ENCODE measurements at regions not wholly inside any gene's neighbourhood (a gene's known extent, or its start where the extent isn't known, plus 50 kb on each side); places are given as distances from the start of the nearest gene placed in this dataset.

GRCh38 chr1:38555130-38555529, 304.4 kb downstream of the RRAGC start:
- no peak for TF ChIP-seq CTCF (conservative IDR thresholded peaks at IDR 0.05; ENCODE audit: low read depth in 2 of 2)
- no peak for TF ChIP-seq REST (IDR thresholded peaks at IDR 0.05; ENCODE audit: unreplicated experiment)
- TF ChIP-seq ETS1 (IDR thresholded peaks at IDR 0.05), result no peak
- no peak for TF ChIP-seq POLR2AphosphoS5 (IDR thresholded peaks at IDR 0.05; ENCODE audit: low read depth)
- no peak for TF ChIP-seq EZH2phosphoT487 (IDR thresholded peaks at IDR 0.05; ENCODE audit: unreplicated experiment)
- TF ChIP-seq EZH2 (IDR thresholded peaks at IDR 0.05; ENCODE audit: low read depth, unreplicated experiment), result no peak
- TF ChIP-seq NANOG (IDR thresholded peaks at IDR 0.05; ENCODE audit: borderline replicate concordance), result no peak
- no peak for TF ChIP-seq CREB1 (CRISPR knock-in tag; IDR thresholded peaks at IDR 0.05; ENCODE audit: low read depth)
- no peak for TF ChIP-seq STAT1 (IDR thresholded peaks at IDR 0.05; ENCODE audit: unreplicated experiment)
- no peak for TF ChIP-seq JUNB (IDR thresholded peaks at IDR 0.05; ENCODE audit: unreplicated experiment)

Data from GM23338 (cell line).